Transverse colon (tissue), 3 donors: ENCODE measurements at regions not wholly inside any gene's neighbourhood (a gene's known extent, or its start where the extent isn't known, plus 50 kb on each side); places are given as distances from the start of the nearest gene placed in this dataset.

Source experiments
- POLR2A ChIP-seq: fragments of 450-650 bp; IDR thresholded peaks from one replicate; pipeline ENCODE4 v1.6.1; 2016; ENCODE audit warnings: antibody characterized with exemption, mild to moderate bottlenecking, moderate library complexity
- TF ChIP-seq, protein P1 (sequence below), 5 experiments: fragments of 200-600 bp in 3 of 5; fragments of 450-650 bp in 2 of 5; sonication (generic) in 3 of 5; IDR thresholded peaks; 1 replicate in 2 of 5; 2 replicates in 3 of 5; pipeline ENCODE4 v1.5.1; 2016 to 2017; ENCODE audit warnings: antibody characterized with exemption in 5 of 5, inconsistent platforms in 3 of 5, mild to moderate bottlenecking in 2 of 5, moderate library complexity in 1 of 5

- TF ChIP-seq, protein P1, sequence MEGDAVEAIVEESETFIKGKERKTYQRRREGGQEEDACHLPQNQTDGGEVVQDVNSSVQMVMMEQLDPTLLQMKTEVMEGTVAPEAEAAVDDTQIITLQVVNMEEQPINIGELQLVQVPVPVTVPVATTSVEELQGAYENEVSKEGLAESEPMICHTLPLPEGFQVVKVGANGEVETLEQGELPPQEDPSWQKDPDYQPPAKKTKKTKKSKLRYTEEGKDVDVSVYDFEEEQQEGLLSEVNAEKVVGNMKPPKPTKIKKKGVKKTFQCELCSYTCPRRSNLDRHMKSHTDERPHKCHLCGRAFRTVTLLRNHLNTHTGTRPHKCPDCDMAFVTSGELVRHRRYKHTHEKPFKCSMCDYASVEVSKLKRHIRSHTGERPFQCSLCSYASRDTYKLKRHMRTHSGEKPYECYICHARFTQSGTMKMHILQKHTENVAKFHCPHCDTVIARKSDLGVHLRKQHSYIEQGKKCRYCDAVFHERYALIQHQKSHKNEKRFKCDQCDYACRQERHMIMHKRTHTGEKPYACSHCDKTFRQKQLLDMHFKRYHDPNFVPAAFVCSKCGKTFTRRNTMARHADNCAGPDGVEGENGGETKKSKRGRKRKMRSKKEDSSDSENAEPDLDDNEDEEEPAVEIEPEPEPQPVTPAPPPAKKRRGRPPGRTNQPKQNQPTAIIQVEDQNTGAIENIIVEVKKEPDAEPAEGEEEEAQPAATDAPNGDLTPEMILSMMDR (IDR thresholded peaks at IDR 0.05): no peak
- TF ChIP-seq POLR2A: no peak
Measured at GRCh38 chr5:58187432-58188261, 272.2 kb downstream of the PLK2 start.
